ENCODE measurements at regions not wholly inside any gene's neighbourhood (a gene's known extent, or its start where the extent isn't known, plus 50 kb on each side); places are given as distances from the start of the nearest gene placed in this dataset.

- Histone ChIP-seq H3K4me1 (ENCODE audit: low read length) (no peaks in the 10 kb centered on the region), H3K27ac (ENCODE audit: low read length) (no peak overlapping the region), H3K79me2 (ENCODE audit: low read length) (no peaks in the 10 kb centered on the region), H3K9ac (ENCODE audit: low read length) (no peak overlapping the region), H4K20me1 (ENCODE audit: insufficient read depth, low read length) (no peaks in the 10 kb centered on the region), H3K4me3 (ENCODE audit: low read length) (no peak overlapping the region), H3K36me3 (replicated peaks; ENCODE audit: low read depth, low read length) (no peaks in the 10 kb centered on the region), H2AFZ (ENCODE audit: low read depth, low read length) (no peak overlapping the region), H3K4me2 (ENCODE audit: low read length) (no peak overlapping the region), H3K27me3 (ENCODE audit: low read depth, low read length) (no peaks in the 10 kb centered on the region; the same call in 1 of the 2 replicates), H3K9me3 (ENCODE audit: insufficient read depth, low read length) (no peaks in the 10 kb centered on the region)
- TF ChIP-seq, protein P1, sequence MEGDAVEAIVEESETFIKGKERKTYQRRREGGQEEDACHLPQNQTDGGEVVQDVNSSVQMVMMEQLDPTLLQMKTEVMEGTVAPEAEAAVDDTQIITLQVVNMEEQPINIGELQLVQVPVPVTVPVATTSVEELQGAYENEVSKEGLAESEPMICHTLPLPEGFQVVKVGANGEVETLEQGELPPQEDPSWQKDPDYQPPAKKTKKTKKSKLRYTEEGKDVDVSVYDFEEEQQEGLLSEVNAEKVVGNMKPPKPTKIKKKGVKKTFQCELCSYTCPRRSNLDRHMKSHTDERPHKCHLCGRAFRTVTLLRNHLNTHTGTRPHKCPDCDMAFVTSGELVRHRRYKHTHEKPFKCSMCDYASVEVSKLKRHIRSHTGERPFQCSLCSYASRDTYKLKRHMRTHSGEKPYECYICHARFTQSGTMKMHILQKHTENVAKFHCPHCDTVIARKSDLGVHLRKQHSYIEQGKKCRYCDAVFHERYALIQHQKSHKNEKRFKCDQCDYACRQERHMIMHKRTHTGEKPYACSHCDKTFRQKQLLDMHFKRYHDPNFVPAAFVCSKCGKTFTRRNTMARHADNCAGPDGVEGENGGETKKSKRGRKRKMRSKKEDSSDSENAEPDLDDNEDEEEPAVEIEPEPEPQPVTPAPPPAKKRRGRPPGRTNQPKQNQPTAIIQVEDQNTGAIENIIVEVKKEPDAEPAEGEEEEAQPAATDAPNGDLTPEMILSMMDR (IDR thresholded peaks at IDR 0.05; ENCODE audit: low read depth, low read length): no peak
- no peak for TF ChIP-seq EZH2phosphoT487 (IDR thresholded peaks at IDR 0.05; ENCODE audit: low read depth)
Observed at GRCh38 chr12:62158461-62159360, 101.5 kb upstream of the USP15 start.

GRCh38 chr12:62162214-62162613 lies 98.0 kb upstream of the USP15 start:
- no peaks in the 10 kb centered on the region for H3K4me1 ChIP-seq (ENCODE audit: low read length)
- no peak overlapping the region for H3K4me3 ChIP-seq (ENCODE audit: low read length)
- H3K27ac ChIP-seq (ENCODE audit: low read length): no peak overlapping the region
- no peaks in the 10 kb centered on the region; the same call in 1 of the 2 replicates for H3K27me3 ChIP-seq (ENCODE audit: low read depth, low read length)
- TF ChIP-seq, protein P1 (IDR thresholded peaks at IDR 0.05; ENCODE audit: low read depth, low read length): no peak
- TF ChIP-seq EZH2phosphoT487 (IDR thresholded peaks at IDR 0.05; ENCODE audit: low read depth): no peak
- no peaks in the 10 kb centered on the region for H3K36me3 ChIP-seq (replicated peaks; ENCODE audit: low read depth, low read length)
- H2AFZ ChIP-seq (ENCODE audit: low read depth, low read length): no peak overlapping the region
- no peaks in the 10 kb centered on the region for H3K9me3 ChIP-seq (ENCODE audit: insufficient read depth, low read length)
- H3K9ac ChIP-seq (ENCODE audit: low read length): no peak overlapping the region
- H4K20me1 ChIP-seq (ENCODE audit: insufficient read depth, low read length): no peaks in the 10 kb centered on the region
- H3K4me2 ChIP-seq (ENCODE audit: low read length): no peak overlapping the region
- no peaks in the 10 kb centered on the region for H3K79me2 ChIP-seq (ENCODE audit: low read length)

DNA sequence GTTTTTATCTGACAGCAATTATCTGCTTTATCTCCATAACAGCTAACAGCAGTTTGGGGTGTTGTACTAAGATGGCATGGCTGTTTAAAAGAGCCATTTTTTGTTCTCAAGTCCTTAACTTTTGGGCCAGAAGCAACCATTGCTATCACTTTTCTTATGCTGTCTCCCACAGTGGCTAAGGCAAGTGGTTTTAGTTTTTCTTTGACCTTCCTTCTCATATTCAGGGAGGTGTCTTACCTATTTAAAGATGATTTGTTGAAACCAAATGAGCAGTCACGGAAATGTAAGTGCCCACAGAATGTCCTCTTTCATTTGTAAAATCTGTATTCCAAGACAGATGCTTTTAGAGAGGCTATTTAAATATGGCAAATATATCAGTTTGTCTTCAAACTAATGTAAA lies 96.8 kb upstream of the USP15 start:
- no peaks in the 10 kb centered on the region; the same call in 1 of the 2 replicates for H3K27me3 ChIP-seq (ENCODE audit: low read depth, low read length)
- no peaks in the 10 kb centered on the region for H3K36me3 ChIP-seq (replicated peaks; ENCODE audit: low read depth, low read length)
- TF ChIP-seq EZH2phosphoT487 (IDR thresholded peaks at IDR 0.05; ENCODE audit: low read depth): no peak
- TF ChIP-seq, protein P1 (IDR thresholded peaks at IDR 0.05; ENCODE audit: low read depth, low read length): no peak
- H3K27ac ChIP-seq (ENCODE audit: low read length): no peak overlapping the region
- no peak overlapping the region for H3K4me3 ChIP-seq (ENCODE audit: low read length)
- no peak overlapping the region for H3K4me2 ChIP-seq (ENCODE audit: low read length)
- no peaks in the 10 kb centered on the region for H3K9me3 ChIP-seq (ENCODE audit: insufficient read depth, low read length)
- no peak overlapping the region for H3K9ac ChIP-seq (ENCODE audit: low read length)
- no peaks in the 10 kb centered on the region for H3K79me2 ChIP-seq (ENCODE audit: low read length)
- H2AFZ ChIP-seq (ENCODE audit: low read depth, low read length): no peak overlapping the region
- H4K20me1 ChIP-seq (ENCODE audit: insufficient read depth, low read length): no peaks in the 10 kb centered on the region
- no peaks in the 10 kb centered on the region for H3K4me1 ChIP-seq (ENCODE audit: low read length)

- Histone ChIP-seq H3K4me1 (ENCODE audit: low read length) (no peaks in the 10 kb centered on the region), H4K20me1 (ENCODE audit: insufficient read depth, low read length) (no peaks in the 10 kb centered on the region), H3K27me3 (ENCODE audit: low read depth, low read length) (no peaks in the 10 kb centered on the region), H3K79me2 (ENCODE audit: low read length) (no peaks in the 10 kb centered on the region), H3K9me3 (ENCODE audit: insufficient read depth, low read length) (no peaks in the 10 kb centered on the region), H2AFZ (ENCODE audit: low read depth, low read length) (no peak overlapping the region), H3K36me3 (replicated peaks; ENCODE audit: low read depth, low read length) (no peaks in the 10 kb centered on the region), H3K27ac (ENCODE audit: low read length) (no peak overlapping the region), H3K4me3 (ENCODE audit: low read length) (no peak overlapping the region), H3K4me2 (ENCODE audit: low read length) (no peak overlapping the region), H3K9ac (ENCODE audit: low read length) (no peak overlapping the region)
- no peak for TF ChIP-seq EZH2phosphoT487 (IDR thresholded peaks at IDR 0.05; ENCODE audit: low read depth)
- TF ChIP-seq, protein P1 (IDR thresholded peaks at IDR 0.05; ENCODE audit: low read depth, low read length): no peak
Observed at GRCh38 chr12:62164036-62164435, 96.2 kb upstream of the USP15 start.

Data from OCI-LY3 (cell line).